HG03025 (cell line): ENCODE measurements at regions not wholly inside any gene's neighbourhood (a gene's known extent, or its start where the extent isn't known, plus 50 kb on each side); places are given as distances from the start of the nearest gene placed in this dataset.

Experiments used
- ATAC-seq: cut with Tn5 transposase; IDR thresholded peaks from one replicate; pipeline ENCODE4 v1.9.1; 2021; ENCODE audit warnings: mild to moderate bottlenecking, moderate library complexity; ENCODE audit not compliant: unreplicated experiment, low FRiP score

- ATAC-seq, result no peak
Observed at GRCh38 chr22:48561676-48562075, 1266.0 kb downstream of the BRD1 start.

- ATAC-seq, result no peak
Observed at GRCh38 chr22:48560836-48561235, 1266.8 kb downstream of the BRD1 start.

- ATAC-seq, result no peak
Observed at GRCh38 chr22:48560389-48560751, 1267.3 kb downstream of the BRD1 start.

GRCh38 chr22:48559647-48560388 is 1267.9 kb downstream of the BRD1 start:
- no peak for ATAC-seq

- no peak for ATAC-seq
Observed at GRCh38 chr22:48558606-48559402, 1268.9 kb downstream of the BRD1 start.

- no peak for ATAC-seq
Observed at GRCh38 chr22:48558016-48558415, 1269.7 kb downstream of the BRD1 start.

GRCh38 chr22:48557473-48557872 is 1270.2 kb downstream of the BRD1 start:
- ATAC-seq, result no peak

GRCh38 chr22:48556751-48557150 is 1270.9 kb downstream of the BRD1 start:
- ATAC-seq, result no peak

- no peak for ATAC-seq
Observed at GRCh38 chr22:48556222-48556621, 1271.5 kb downstream of the BRD1 start.

- ATAC-seq, result no peak
Observed at GRCh38 chr22:48555606-48556005, 1272.1 kb downstream of the BRD1 start.

- ATAC-seq, result no peak
Observed at GRCh38 chr22:48554893-48555572, 1272.6 kb downstream of the BRD1 start.

GRCh38 chr22:48553694-48554308 is 1273.9 kb downstream of the BRD1 start:
- ATAC-seq, result no peak

GRCh38 chr22:48553119-48553518 is 1274.6 kb downstream of the BRD1 start:
- no peak for ATAC-seq

- ATAC-seq, result no peak
Observed at GRCh38 chr22:48551716-48552268, 1275.9 kb downstream of the BRD1 start.

GRCh38 chr22:48551061-48551460 is 1276.6 kb downstream of the BRD1 start:
- no peak for ATAC-seq

GRCh38 chr22:48548391-48548790 is 1279.3 kb downstream of the BRD1 start:
- no peak for ATAC-seq

- ATAC-seq, result no peak
Observed at GRCh38 chr22:48547971-48548370, 1279.7 kb downstream of the BRD1 start.

GRCh38 chr22:48546653-48547424 is 1280.8 kb downstream of the BRD1 start:
- ATAC-seq, result no peak

GRCh38 chr22:48545987-48546386 is 1281.7 kb downstream of the BRD1 start:
- no peak for ATAC-seq
